ENCODE measurements at regions not wholly inside any gene's neighbourhood (a gene's known extent, or its start where the extent isn't known, plus 50 kb on each side); places are given as distances from the start of the nearest gene placed in this dataset.

DNA sequence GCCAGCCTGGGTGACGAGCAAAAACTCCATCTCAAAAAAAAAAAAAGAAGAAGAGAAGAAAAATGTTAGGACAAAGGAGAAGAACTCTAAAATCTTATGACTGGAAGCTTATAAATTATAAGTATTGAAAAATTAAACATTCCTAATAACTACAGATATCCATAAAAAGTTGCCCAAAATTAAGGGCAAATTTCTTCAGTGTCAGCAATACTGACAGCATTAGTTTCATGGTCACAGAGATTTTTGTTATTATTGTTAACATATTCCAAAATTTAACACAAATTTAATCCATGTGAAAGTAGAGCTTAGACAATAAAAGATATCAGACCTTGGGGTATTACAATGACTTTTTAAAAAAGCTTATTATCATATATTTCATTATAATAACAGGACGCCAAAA is 74.1 kb downstream of the NR2F2 start:
- no peaks in the 10 kb centered on the region for H4K20me1 ChIP-seq (ENCODE audit: insufficient read depth, low read length)
- DNase-seq (ENCODE audit: low spot score) (no peak), FAIRE-seq (no peak), ATAC-seq (no peak)
- H3K4me3 ChIP-seq (replicated peaks in 1 of 3; ENCODE audit: insufficient read depth in 1 of 3, low read depth in 2 of 3, low read length in 3 of 3): no peak overlapping the region
- H3K4me1 ChIP-seq (ENCODE audit: insufficient read depth, low read length): 0 out of 2 replicates have a peak, but pooled peaks cover 8% of the 10 kb centered on the region
- H3K36me3 ChIP-seq (replicated peaks in 1 of 2; ENCODE audit: control insufficient read depth in 1 of 2, insufficient read depth in 2 of 2, low read length in 2 of 2): no peaks in the 10 kb centered on the region
- TF ChIP-seq WIZ (CRISPR knock-in tag; IDR thresholded peaks at IDR 0.05) (no peak), FOSL1 (CRISPR knock-in tag; IDR thresholded peaks at IDR 0.05; ENCODE audit: borderline replicate concordance) (no peak), ZBTB3 (CRISPR knock-in tag; IDR thresholded peaks at IDR 0.05; ENCODE audit: borderline replicate concordance, low read depth) (no peak), ZNF510 (CRISPR knock-in tag; IDR thresholded peaks at IDR 0.05; ENCODE audit: low read depth) (no peak), FOXM1 (CRISPR knock-in tag; IDR thresholded peaks at IDR 0.05) (no peak), MAFK (conservative IDR thresholded peaks at IDR 0.05 in 1 of 2, IDR thresholded peaks at IDR 0.05 in 1 of 2; ENCODE audit: low read length in 2 of 2) (peak; percentile 71), MAFF (IDR thresholded peaks at IDR 0.05; ENCODE audit: low read depth, low read length) (peak; percentile 57; the same call in 1 of the 2 replicates), POLR2G (IDR thresholded peaks at IDR 0.05; ENCODE audit: low read depth, low read length) (no peak), KMT2B (CRISPR knock-in tag; IDR thresholded peaks at IDR 0.05) (no peak)
- TF ChIP-seq, protein P1, sequence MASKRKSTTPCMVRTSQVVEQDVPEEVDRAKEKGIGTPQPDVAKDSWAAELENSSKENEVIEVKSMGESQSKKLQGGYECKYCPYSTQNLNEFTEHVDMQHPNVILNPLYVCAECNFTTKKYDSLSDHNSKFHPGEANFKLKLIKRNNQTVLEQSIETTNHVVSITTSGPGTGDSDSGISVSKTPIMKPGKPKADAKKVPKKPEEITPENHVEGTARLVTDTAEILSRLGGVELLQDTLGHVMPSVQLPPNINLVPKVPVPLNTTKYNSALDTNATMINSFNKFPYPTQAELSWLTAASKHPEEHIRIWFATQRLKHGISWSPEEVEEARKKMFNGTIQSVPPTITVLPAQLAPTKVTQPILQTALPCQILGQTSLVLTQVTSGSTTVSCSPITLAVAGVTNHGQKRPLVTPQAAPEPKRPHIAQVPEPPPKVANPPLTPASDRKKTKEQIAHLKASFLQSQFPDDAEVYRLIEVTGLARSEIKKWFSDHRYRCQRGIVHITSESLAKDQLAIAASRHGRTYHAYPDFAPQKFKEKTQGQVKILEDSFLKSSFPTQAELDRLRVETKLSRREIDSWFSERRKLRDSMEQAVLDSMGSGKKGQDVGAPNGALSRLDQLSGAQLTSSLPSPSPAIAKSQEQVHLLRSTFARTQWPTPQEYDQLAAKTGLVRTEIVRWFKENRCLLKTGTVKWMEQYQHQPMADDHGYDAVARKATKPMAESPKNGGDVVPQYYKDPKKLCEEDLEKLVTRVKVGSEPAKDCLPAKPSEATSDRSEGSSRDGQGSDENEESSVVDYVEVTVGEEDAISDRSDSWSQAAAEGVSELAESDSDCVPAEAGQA (IDR thresholded peaks at IDR 0.05; ENCODE audit: low read depth): no peak
- TF ChIP-seq, protein P1 (CRISPR knock-in tag; IDR thresholded peaks at IDR 0.05; ENCODE audit: borderline replicate concordance): no peak
- TF ChIP-seq, protein P2, sequence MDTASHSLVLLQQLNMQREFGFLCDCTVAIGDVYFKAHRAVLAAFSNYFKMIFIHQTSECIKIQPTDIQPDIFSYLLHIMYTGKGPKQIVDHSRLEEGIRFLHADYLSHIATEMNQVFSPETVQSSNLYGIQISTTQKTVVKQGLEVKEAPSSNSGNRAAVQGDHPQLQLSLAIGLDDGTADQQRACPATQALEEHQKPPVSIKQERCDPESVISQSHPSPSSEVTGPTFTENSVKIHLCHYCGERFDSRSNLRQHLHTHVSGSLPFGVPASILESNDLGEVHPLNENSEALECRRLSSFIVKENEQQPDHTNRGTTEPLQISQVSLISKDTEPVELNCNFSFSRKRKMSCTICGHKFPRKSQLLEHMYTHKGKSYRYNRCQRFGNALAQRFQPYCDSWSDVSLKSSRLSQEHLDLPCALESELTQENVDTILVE (CRISPR knock-in tag; IDR thresholded peaks at IDR 0.05): no peak
- TF ChIP-seq, protein P3, sequence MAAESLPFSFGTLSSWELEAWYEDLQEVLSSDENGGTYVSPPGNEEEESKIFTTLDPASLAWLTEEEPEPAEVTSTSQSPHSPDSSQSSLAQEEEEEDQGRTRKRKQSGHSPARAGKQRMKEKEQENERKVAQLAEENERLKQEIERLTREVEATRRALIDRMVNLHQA (CRISPR knock-in tag; IDR thresholded peaks at IDR 0.05): no peak
- H3K9me3 ChIP-seq (ENCODE audit: low read length): no peaks in the 10 kb centered on the region
- no TSS peak for BruUV-seq (replicated peaks)
- POLR2A ChIA-PET: no interaction called here
- no peak overlapping the region for H2AFZ ChIP-seq (ENCODE audit: low read length)
- in situ Hi-C loops (cut with HindIII; ENCODE audit: extremely low pct_ligation_motif_present, low pct_unique_long_range_greater_than_20kb): no loop called here
- H3K27ac ChIP-seq (ENCODE audit: extremely low read length, insufficient read depth, low read length): no peak overlapping the region
- 41% methylated on average over 2 of the region's 2 CpGs for WGBS (ENCODE audit: low lambda C conversion rate)
- H3K27me3 ChIP-seq (ENCODE audit: control insufficient read depth in 1 of 2, insufficient read depth in 2 of 2, low read length in 2 of 2): peaks cover 2 to 33% of the 10 kb centered on the region in 2 experiments; a peak in 4 of 5 replicates
- no peak overlapping the region for H3K9ac ChIP-seq (ENCODE audit: insufficient read depth, low read depth, low read length)
- intact Hi-C loops (cut with micrococcal nuclease; ENCODE audit: unreplicated experiment): no loop called here
- CTCF ChIA-PET (ENCODE audit: low intra/inter-chr PET ratio, low total read pairs): no interaction called here
- H3K4me2 ChIP-seq (ENCODE audit: low read depth, low read length): no peak overlapping the region
- no peaks in the 10 kb centered on the region for H3K79me2 ChIP-seq (ENCODE audit: insufficient read depth, low read length)

Data from HepG2 (cell line).